DND-41 (cell line): ENCODE measurements at regions not wholly inside any gene's neighbourhood (a gene's known extent, or its start where the extent isn't known, plus 50 kb on each side); places are given as distances from the start of the nearest gene placed in this dataset.

Experiments
- CTCF ChIP-seq: IDR thresholded peaks from 2 replicates; pipeline ENCODE4 v1.5.1; 2012; ENCODE audit warnings: borderline replicate concordance, low read length, moderate library complexity, mild to moderate bottlenecking; ENCODE audit not compliant: poor library complexity, severe bottlenecking; ENCODE audit errors: extremely low read depth
- EZH2 ChIP-seq: IDR thresholded peaks from 3 replicates; pipeline ENCODE4 v1.6.1; 2012; ENCODE audit warnings: borderline replicate concordance, low read depth, mild to moderate bottlenecking, moderate library complexity, low read length, inconsistent platforms; ENCODE audit not compliant: severe bottlenecking

GRCh38 chr4:128461291-128462102 is 173.9 kb upstream of the PGRMC2 start:
- TF ChIP-seq CTCF: no peak
- TF ChIP-seq EZH2: no peak
